HL-60 (cell line): ENCODE measurements at regions not wholly inside any gene's neighbourhood (a gene's known extent, or its start where the extent isn't known, plus 50 kb on each side); places are given as distances from the start of the nearest gene placed in this dataset.

ENCODE experiments used
- CTCF ChIP-seq: IDR thresholded peaks from one replicate; pipeline ENCODE4 v1.5.1; 2011; ENCODE audit warnings: low read length, control low read depth, inconsistent platforms; ENCODE audit not compliant: insufficient read depth
- GABPA ChIP-seq: IDR thresholded peaks from 2 replicates; pipeline ENCODE4 v1.6.1; 2012; ENCODE audit warnings: low read depth
- POLR2AphosphoS5 ChIP-seq: IDR thresholded peaks from 2 replicates; pipeline ENCODE4 v1.6.1; 2012; ENCODE audit warnings: low read depth
- REST ChIP-seq: IDR thresholded peaks from 2 replicates; pipeline ENCODE4 v1.6.1; 2012; ENCODE audit warnings: low read depth; ENCODE audit not compliant: insufficient replicate concordance
- SPI1 ChIP-seq: IDR thresholded peaks from 2 replicates; pipeline ENCODE4 v1.6.1; 2012; ENCODE audit warnings: low read depth, mild to moderate bottlenecking, borderline replicate concordance

- no peak for TF ChIP-seq SPI1
- no peak for TF ChIP-seq CTCF
- TF ChIP-seq POLR2AphosphoS5: no peak
- no peak for TF ChIP-seq REST
- TF ChIP-seq GABPA: no peak
Observed at GRCh38 chr21:16983420-16983819, 529.4 kb upstream of the CXADR start.
